Left ventricle myocardium inferior (tissue), 1 donor: ENCODE measurements at regions not wholly inside any gene's neighbourhood (a gene's known extent, or its start where the extent isn't known, plus 50 kb on each side); places are given as distances from the start of the nearest gene placed in this dataset.

ENCODE experiments used
- DNase-seq: peaks from one replicate; pipeline ENCODE4 v3.0.0-alpha.2; 2020
- H3K27ac ChIP-seq: fragments of 200-600 bp; replicated peaks from 2 replicates; pipeline ENCODE4 v1.8.0; 2021
- H3K27me3 ChIP-seq: fragments of 200-600 bp; 2 replicates; pipeline ENCODE4 v1.8.0; 2021; ENCODE audit warnings: low read depth
- H3K36me3 ChIP-seq: fragments of 200-600 bp; 2 replicates; pipeline ENCODE4 v1.8.0; 2021
- H3K4me1 ChIP-seq: fragments of 200-600 bp; 2 replicates; pipeline ENCODE4 v1.8.0; 2021
- H3K4me3 ChIP-seq: fragments of 200-600 bp; 2 replicates; pipeline ENCODE4 v1.8.0; 2021; ENCODE audit warnings: mild to moderate bottlenecking, moderate library complexity
- H3K9me3 ChIP-seq: fragments of 200-600 bp; replicated peaks from 2 replicates; pipeline ENCODE4 v1.8.0; 2021
- CTCF ChIP-seq: fragments of 200-600 bp; IDR thresholded peaks from 2 replicates; pipeline ENCODE4 v1.8.0; 2021; ENCODE audit warnings: antibody characterized with exemption, mild to moderate bottlenecking, borderline replicate concordance
- intact Hi-C: fragments of 100-400 bp; cut with micrococcal nuclease; formaldehyde crosslinking; loops from one replicate; pipeline ENCODE4 v1.11.0; 2022
- donor health status: DM: no; HTN: yes; CAD: no; lungs with severe emphysema.

DNA sequence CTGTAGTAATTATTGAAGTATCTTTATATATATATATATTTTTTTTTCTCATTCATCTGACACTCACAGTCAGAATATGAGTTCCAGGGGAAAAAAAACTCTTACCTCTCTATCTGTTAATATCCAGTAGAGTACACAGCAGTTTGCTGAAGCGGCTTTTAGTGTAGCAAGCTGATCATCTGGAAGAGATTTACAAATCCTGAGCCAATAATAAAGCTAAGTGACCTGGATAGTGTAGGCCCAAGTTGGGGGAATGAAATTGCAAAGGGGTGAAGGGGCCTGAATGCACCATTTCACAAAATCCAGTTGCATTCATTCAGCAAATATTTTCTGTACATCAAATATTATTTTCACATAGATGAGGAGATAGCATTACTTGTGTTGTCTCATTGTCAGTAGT, 234.6 kb upstream of the FLRT2 start:
- Histone ChIP-seq H3K27me3 (no peaks in the 10 kb centered on the region), H3K4me1 (no peaks in the 10 kb centered on the region), H3K36me3 (no peaks in the 10 kb centered on the region), H3K27ac (no peak overlapping the region), H3K9me3 (no peaks in the 10 kb centered on the region), H3K4me3 (no peak overlapping the region)
- intact Hi-C loops = no loop called here
- TF ChIP-seq CTCF = no peak
- DNase-seq = no peak

DNA sequence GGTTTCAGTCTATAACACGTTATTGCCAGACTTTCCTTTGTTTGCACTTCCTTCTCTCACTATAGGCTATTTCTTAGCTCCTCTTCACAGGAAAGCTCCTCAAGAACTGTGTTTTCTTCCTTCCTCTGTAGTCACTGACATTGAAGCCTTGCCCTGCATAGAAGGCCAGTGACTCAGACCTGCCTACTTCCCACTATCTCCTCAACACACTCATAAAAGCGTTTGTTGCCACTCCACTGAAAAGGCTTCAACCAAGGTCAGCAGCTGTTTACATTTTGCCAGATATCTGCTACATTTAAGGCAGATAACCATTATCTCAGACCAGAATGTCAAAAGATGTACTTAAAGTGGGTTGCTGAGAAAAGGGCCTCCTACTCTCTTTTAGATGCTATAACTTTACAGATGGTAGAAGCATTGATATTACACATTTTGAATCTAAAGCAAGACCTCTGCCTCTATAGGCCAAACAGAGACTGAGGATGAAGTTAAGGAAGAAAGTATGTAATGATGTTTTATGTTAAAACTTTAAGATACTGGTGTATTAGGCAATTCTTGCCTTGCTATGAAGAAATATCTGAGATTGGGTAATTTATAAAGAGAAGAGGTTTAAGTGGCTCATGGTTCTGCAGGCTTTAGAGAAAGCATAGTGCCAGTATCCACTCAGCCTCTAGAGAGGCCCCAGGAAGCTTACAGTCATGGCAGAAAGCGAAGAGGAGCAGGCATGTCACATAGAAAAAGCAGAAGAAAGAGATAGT, 233.3 kb upstream of the FLRT2 start:
- no peaks in the 10 kb centered on the region for H3K4me1 ChIP-seq
- DNase-seq = no peak
- H3K27me3 ChIP-seq = no peaks in the 10 kb centered on the region
- intact Hi-C loops = no loop called here
- no peaks in the 10 kb centered on the region for H3K36me3 ChIP-seq
- no peaks in the 10 kb centered on the region for H3K9me3 ChIP-seq
- H3K27ac ChIP-seq = no peak overlapping the region
- no peak overlapping the region for H3K4me3 ChIP-seq
- TF ChIP-seq CTCF = no peak

GRCh38 chr14:85300107-85300506, 229.8 kb upstream of the FLRT2 start:
- intact Hi-C loops = no loop called here
- Histone ChIP-seq H3K4me3 (no peak overlapping the region), H3K9me3 (no peaks in the 10 kb centered on the region), H3K4me1 (no peaks in the 10 kb centered on the region), H3K36me3 (no peaks in the 10 kb centered on the region), H3K27me3 (no peaks in the 10 kb centered on the region), H3K27ac (no peak overlapping the region)
- TF ChIP-seq CTCF = no peak
- DNase-seq = no peak

DNA sequence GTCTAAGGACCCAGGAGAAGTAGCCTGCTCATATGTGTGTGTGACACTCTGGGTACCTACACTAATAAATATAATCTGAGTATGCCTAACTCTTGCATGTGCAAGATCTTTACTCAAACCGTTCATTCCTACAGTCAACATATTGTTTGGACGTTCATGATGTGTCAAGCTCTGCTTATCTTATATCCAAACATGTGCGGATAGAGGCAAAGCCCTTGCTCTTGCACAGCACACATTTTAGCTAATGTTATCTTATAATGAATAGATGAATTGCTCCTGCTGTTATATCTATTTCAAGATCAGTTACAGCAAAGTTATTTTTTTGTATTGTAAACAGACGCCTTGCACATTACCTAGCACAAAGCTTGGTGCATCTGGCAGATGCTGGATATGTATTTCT, 228.4 kb upstream of the FLRT2 start:
- no peak overlapping the region for H3K4me3 ChIP-seq
- no peaks in the 10 kb centered on the region for H3K36me3 ChIP-seq
- H3K4me1 ChIP-seq = no peaks in the 10 kb centered on the region
- intact Hi-C loops = no loop called here
- H3K9me3 ChIP-seq = no peaks in the 10 kb centered on the region
- no peaks in the 10 kb centered on the region for H3K27me3 ChIP-seq
- no peak overlapping the region for H3K27ac ChIP-seq
- DNase-seq = no peak
- no peak for TF ChIP-seq CTCF

- no peaks in the 10 kb centered on the region for H3K36me3 ChIP-seq
- no peaks in the 10 kb centered on the region for H3K27me3 ChIP-seq
- no peak overlapping the region for H3K27ac ChIP-seq
- DNase-seq = no peak
- TF ChIP-seq CTCF = no peak
- H3K9me3 ChIP-seq = no peaks in the 10 kb centered on the region
- H3K4me3 ChIP-seq = no peak overlapping the region
- no peaks in the 10 kb centered on the region for H3K4me1 ChIP-seq
- intact Hi-C loops = no loop called here
Observed at GRCh38 chr14:85306024-85306423, 223.9 kb upstream of the FLRT2 start.
